Panc1 (cell line): ENCODE measurements at regions not wholly inside any gene's neighbourhood (a gene's known extent, or its start where the extent isn't known, plus 50 kb on each side); places are given as distances from the start of the nearest gene placed in this dataset.
A peak's percentile ranks its signal among the peaks of the same experiment; 100 is the strongest.

ENCODE experiments used
- POLR2AphosphoS5 ChIP-seq: IDR thresholded peaks from 2 replicates; pipeline ENCODE4 v1.6.1; 2012; ENCODE audit warnings: mild to moderate bottlenecking, low read depth, low read length, moderate library complexity
- SIN3A ChIP-seq: IDR thresholded peaks from 2 replicates; pipeline ENCODE4 v1.6.1; 2012; ENCODE audit warnings: low read depth, mild to moderate bottlenecking, low read length, moderate library complexity, borderline replicate concordance; ENCODE audit not compliant: insufficient read depth
- TCF7L2 ChIP-seq: IDR thresholded peaks from 2 replicates; pipeline ENCODE4 v1.6.1; 2011; ENCODE audit warnings: mild to moderate bottlenecking, low read depth, low read length, inconsistent platforms
- TF ChIP-seq, protein P1 (sequence below): fragments of 450-650 bp; IDR thresholded peaks from 2 replicates; pipeline ENCODE4 v1.5.1; 2017; ENCODE audit warnings: mild to moderate bottlenecking
- TF ChIP-seq, protein P2 (sequence below), 2 experiments: IDR thresholded peaks; 2 replicates each; pipeline ENCODE4 v1.6.1; 2011 to 2012; ENCODE audit warnings: low read depth in 2 of 2, control low read depth in 1 of 2, low read length in 1 of 2, mild to moderate bottlenecking in 1 of 2, moderate library complexity in 1 of 2; ENCODE audit not compliant: insufficient read depth in 1 of 2

DNA sequence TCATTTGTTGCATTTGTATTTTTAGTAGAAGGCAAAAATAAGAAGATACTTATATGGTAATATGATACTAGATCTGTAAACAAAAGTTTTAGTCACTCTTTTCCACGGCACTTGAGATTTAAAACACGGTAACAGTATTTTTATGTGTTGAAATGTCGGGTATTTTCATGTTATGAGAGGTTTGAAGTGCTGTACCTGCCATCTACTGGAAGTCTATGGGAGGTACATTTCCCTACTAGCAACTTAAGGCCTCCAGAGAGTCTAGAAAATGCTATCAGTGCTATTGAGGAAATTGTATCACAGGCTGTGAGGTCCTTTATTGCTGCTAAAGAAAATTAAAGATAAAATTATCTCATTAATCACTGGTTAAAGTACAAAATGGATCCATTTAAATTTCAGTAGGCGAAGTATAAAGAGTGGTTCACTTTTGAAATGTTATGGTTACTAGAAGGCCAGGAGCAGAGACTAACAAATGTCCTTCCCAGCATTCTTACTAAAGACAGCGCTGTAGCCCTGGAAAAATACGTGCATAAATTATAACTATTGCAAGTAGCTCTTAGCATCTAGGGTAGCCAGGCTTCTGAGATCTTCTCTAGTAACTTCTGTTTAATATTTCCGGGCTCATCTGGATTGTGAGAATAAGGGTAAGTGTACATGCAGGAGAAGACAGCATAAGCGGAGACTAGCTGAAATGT is 77.6 kb upstream of the PRKD1 start:
- TF ChIP-seq POLR2AphosphoS5 (no peak), SIN3A (no peak), TCF7L2 (no peak)
- TF ChIP-seq, protein P1, sequence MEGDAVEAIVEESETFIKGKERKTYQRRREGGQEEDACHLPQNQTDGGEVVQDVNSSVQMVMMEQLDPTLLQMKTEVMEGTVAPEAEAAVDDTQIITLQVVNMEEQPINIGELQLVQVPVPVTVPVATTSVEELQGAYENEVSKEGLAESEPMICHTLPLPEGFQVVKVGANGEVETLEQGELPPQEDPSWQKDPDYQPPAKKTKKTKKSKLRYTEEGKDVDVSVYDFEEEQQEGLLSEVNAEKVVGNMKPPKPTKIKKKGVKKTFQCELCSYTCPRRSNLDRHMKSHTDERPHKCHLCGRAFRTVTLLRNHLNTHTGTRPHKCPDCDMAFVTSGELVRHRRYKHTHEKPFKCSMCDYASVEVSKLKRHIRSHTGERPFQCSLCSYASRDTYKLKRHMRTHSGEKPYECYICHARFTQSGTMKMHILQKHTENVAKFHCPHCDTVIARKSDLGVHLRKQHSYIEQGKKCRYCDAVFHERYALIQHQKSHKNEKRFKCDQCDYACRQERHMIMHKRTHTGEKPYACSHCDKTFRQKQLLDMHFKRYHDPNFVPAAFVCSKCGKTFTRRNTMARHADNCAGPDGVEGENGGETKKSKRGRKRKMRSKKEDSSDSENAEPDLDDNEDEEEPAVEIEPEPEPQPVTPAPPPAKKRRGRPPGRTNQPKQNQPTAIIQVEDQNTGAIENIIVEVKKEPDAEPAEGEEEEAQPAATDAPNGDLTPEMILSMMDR, result peak; percentile 66; the same call in 1 of the 2 replicates
- TF ChIP-seq, protein P2, sequence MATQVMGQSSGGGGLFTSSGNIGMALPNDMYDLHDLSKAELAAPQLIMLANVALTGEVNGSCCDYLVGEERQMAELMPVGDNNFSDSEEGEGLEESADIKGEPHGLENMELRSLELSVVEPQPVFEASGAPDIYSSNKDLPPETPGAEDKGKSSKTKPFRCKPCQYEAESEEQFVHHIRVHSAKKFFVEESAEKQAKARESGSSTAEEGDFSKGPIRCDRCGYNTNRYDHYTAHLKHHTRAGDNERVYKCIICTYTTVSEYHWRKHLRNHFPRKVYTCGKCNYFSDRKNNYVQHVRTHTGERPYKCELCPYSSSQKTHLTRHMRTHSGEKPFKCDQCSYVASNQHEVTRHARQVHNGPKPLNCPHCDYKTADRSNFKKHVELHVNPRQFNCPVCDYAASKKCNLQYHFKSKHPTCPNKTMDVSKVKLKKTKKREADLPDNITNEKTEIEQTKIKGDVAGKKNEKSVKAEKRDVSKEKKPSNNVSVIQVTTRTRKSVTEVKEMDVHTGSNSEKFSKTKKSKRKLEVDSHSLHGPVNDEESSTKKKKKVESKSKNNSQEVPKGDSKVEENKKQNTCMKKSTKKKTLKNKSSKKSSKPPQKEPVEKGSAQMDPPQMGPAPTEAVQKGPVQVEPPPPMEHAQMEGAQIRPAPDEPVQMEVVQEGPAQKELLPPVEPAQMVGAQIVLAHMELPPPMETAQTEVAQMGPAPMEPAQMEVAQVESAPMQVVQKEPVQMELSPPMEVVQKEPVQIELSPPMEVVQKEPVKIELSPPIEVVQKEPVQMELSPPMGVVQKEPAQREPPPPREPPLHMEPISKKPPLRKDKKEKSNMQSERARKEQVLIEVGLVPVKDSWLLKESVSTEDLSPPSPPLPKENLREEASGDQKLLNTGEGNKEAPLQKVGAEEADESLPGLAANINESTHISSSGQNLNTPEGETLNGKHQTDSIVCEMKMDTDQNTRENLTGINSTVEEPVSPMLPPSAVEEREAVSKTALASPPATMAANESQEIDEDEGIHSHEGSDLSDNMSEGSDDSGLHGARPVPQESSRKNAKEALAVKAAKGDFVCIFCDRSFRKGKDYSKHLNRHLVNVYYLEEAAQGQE (IDR thresholded peaks at IDR 0.05; ENCODE audit: insufficient read depth in 1 of 2, low read depth in 2 of 2, low read length in 1 of 2), result no peak
